Chondrocyte (in vitro differentiated cells): ENCODE measurements at regions not wholly inside any gene's neighbourhood (a gene's known extent, or its start where the extent isn't known, plus 50 kb on each side); places are given as distances from the start of the nearest gene placed in this dataset.
"Not testable (repeated sequence)": the region's sequence is repeated elsewhere in the genome, so short reads cannot be mapped to it uniquely, and the experiment has no call there.

Source experiments
- DNase-seq: peaks from one replicate; pipeline ENCODE4 v3.0.0; 2021; ENCODE audit warnings: mixed read lengths, low spot score
- H3K27ac Mint-ChIP-seq: one replicate; pipeline ENCODE4 v1.8.0; 2021; ENCODE audit warnings: mild to moderate bottlenecking, moderate library complexity, mixed read lengths; ENCODE audit not compliant: unreplicated experiment
- H3K27me3 Mint-ChIP-seq: 2 replicates; pipeline ENCODE4 v1.8.0; 2021; ENCODE audit warnings: low read depth, mixed read lengths
- H3K36me3 Mint-ChIP-seq: 2 replicates; pipeline ENCODE4 v1.8.0; 2021; ENCODE audit warnings: low read depth, mixed read lengths
- H3K4me1 Mint-ChIP-seq: 2 replicates; pipeline ENCODE4 v1.8.0; 2021; ENCODE audit warnings: low read depth, mild to moderate bottlenecking, mixed read lengths
- H3K4me3 Mint-ChIP-seq: one replicate; pipeline ENCODE4 v1.8.0; 2021; ENCODE audit warnings: mild to moderate bottlenecking, moderate library complexity, mixed read lengths; ENCODE audit not compliant: unreplicated experiment
- H3K9me3 Mint-ChIP-seq: 2 replicates; pipeline ENCODE4 v1.8.0; 2021; ENCODE audit warnings: low read depth, mixed read lengths
- CTCF ChIP-seq: fragments of 200-600 bp; sonication (generic); IDR thresholded peaks from 2 replicates; pipeline ENCODE4 v1.5.0; 2021; ENCODE audit warnings: antibody characterized with exemption, mild to moderate bottlenecking, moderate library complexity

- H3K4me1 Mint-ChIP-seq = no peaks in the 10 kb centered on the region
- H3K27me3 Mint-ChIP-seq = peaks cover 3% of the 10 kb centered on the region
- peak; percentile 77 for DNase-seq
These were observed 54.9 kb upstream of the ZNF678 start for GRCh38 chr1:227508431-227508830.

GRCh38 chr1:227506490-227507393 is 56.6 kb upstream of the ZNF678 start:
- DNase-seq, H3K9me3 Mint-ChIP-seq, H3K27me3 Mint-ChIP-seq, H3K36me3 Mint-ChIP-seq, H3K4me3 Mint-ChIP-seq, H3K27ac Mint-ChIP-seq, H3K4me1 Mint-ChIP-seq: not testable (repeated sequence)

More at GRCh38 chr1:227508431-227508830, 54.9 kb upstream of the ZNF678 start:
- Mint-ChIP-seq H3K9me3 (no peaks in the 10 kb centered on the region), H3K36me3 (no peaks in the 10 kb centered on the region), H3K27ac (no peak overlapping the region), H3K4me3 (no peak overlapping the region)
- no peak for TF ChIP-seq CTCF

- H3K27me3 Mint-ChIP-seq, DNase-seq, H3K4me3 Mint-ChIP-seq, H3K27ac Mint-ChIP-seq, H3K4me1 Mint-ChIP-seq, H3K36me3 Mint-ChIP-seq, H3K9me3 Mint-ChIP-seq: not testable (repeated sequence)
These were observed 67.3 kb upstream of the ZNF678 start for GRCh38 chr1:227496045-227496444.

- not testable (repeated sequence) for H3K36me3 Mint-ChIP-seq, H3K27me3 Mint-ChIP-seq, H3K4me3 Mint-ChIP-seq, H3K27ac Mint-ChIP-seq, H3K9me3 Mint-ChIP-seq, H3K4me1 Mint-ChIP-seq, DNase-seq
These were observed 69.3 kb upstream of the ZNF678 start for GRCh38 chr1:227493863-227494551.

GRCh38 chr1:227490478-227490877 is 72.9 kb upstream of the ZNF678 start:
- DNase-seq = no peak
- Mint-ChIP-seq H3K4me1 (no peaks in the 10 kb centered on the region), H3K36me3 (no peaks in the 10 kb centered on the region), H3K27ac (no peak overlapping the region), H3K4me3 (no peak overlapping the region), H3K27me3 (peaks cover 11% of the 10 kb centered on the region), H3K9me3 (no peaks in the 10 kb centered on the region)
- TF ChIP-seq CTCF = no peak

GRCh38 chr1:227490001-227490400 is 73.4 kb upstream of the ZNF678 start:
- H3K27ac Mint-ChIP-seq = no peak overlapping the region
- no peak overlapping the region for H3K4me3 Mint-ChIP-seq
- no peaks in the 10 kb centered on the region for H3K9me3 Mint-ChIP-seq
- H3K27me3 Mint-ChIP-seq = peaks cover 13% of the 10 kb centered on the region
- TF ChIP-seq CTCF = no peak
- H3K4me1 Mint-ChIP-seq = no peaks in the 10 kb centered on the region
- H3K36me3 Mint-ChIP-seq = no peaks in the 10 kb centered on the region
- no peak for DNase-seq
